Stimulated activated CD8-positive, alpha-beta memory T cell treated with anti-CD3 and anti-CD28 coated beads, Interleukin-4, amount 100 ng/mL, for 24 hours (primary cell): ENCODE measurements at regions not wholly inside any gene's neighbourhood (a gene's known extent, or its start where the extent isn't known, plus 50 kb on each side); places are given as distances from the start of the nearest gene placed in this dataset.
"Not testable (repeated sequence)": the region's sequence is repeated elsewhere in the genome, so short reads cannot be mapped to it uniquely, and the experiment has no call there.

Experiments
- DNase-seq: peaks from one replicate; pipeline ENCODE4 v3.0.0-alpha.2; 2020; ENCODE audit warnings: low read depth

- no peak for DNase-seq
These were observed 614.7 kb downstream of the CSNK1G3 start for GRCh38 chr5:124126504-124127217.

DNA sequence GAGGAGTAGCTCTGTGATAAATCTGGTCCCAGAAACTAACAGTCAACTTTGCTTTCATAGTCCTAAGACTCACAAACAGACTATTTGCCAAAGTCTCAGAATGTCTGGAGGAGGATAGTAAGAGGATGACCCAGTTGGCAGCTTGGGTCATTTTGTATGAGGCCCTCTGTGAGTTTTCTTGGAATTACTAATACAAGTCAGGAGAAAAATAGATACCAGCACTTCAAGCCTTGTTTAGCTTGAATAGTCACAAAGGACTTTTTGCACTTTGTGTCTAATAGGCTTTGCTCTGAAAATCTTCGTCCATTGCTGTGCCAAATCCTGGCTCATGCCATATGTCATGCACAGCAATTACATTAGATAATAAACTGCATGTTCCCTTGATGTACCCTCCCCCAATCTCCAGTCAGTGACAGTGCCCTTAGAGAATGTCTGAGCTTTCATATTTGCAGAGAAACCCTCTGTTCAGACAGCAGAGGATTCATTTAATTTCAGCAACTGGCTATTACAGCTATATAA lies 612.8 kb downstream of the CSNK1G3 start:
- no peak for DNase-seq

DNA sequence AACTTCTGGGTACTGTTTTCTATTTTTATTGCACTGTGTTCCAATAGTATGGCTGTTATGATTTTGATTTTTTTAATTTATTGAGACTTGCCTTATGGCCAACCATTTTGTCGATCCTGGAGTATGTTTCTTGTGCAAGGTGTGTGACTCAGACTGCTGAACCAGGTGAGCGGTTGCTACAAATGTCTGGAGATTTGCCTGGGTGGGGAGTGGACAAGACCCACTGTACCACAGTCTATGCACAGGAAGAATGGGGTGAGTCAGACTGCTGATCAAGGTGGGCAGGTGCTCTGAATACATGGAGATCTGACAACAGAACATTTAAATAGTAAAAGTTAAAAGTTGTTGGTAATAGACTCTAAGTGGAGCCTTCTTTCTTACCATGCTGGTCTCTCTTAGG lies 609.2 kb downstream of the CSNK1G3 start:
- DNase-seq: no peak

DNA sequence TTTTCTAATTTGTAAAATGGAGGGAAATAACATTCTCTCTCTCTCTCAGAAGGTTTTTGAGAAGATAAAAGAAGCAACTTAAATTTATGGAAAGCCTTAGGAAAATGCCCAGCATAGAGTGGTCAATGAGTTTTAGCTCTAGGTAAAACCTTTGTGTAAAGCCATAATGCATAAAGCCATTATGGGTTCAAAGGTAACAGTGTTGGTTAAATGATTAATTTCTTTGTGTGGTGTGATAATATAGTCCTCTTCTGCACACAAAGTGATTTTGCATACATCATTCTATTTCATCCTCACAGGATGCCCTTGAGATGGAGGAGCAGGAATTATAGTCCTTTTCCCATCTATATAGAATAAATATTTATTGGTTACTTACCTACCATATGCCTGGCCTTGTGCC lies 602.9 kb downstream of the CSNK1G3 start:
- no peak for DNase-seq

- no peak for DNase-seq
These were observed 599.9 kb downstream of the CSNK1G3 start for GRCh38 chr5:124111886-124112285.

DNA sequence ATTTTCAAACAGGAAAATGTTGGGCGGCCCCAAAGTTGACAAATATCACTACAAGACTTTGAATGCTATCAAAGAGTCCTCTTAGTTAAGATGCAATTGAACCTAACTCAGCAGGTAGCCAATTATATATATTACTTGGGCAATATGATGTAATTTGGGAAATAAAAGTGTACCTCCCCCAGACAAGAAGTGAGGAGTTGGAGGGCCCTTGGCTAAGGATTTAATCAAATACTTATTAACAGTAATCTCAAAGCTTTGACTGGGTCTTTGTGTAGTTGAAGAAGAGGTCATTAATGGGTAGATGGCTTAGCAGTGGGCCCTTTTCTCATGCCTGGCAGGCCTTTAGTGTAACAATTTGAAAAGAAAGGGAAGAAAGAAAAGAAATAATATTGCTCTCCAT lies 599.0 kb downstream of the CSNK1G3 start:
- no peak for DNase-seq

DNA sequence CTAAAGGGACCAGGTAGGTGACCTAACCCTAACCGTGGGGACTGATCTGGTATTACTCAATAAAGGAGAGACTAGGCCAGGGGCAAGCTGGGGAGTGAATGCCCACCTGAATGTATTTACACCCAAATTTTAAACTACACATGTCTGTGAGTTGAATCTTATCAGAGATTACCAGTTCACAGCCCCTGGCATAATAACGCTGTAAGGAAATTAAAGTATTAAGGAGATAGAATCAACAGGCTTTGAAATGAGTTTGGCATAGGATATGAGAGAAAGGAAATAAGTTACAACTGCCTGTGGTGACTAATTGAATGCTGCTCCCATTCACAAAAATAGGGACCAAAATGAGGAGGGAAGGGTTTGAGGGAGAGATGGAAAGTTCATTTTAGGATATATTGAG lies 593.3 kb downstream of the CSNK1G3 start:
- no peak for DNase-seq

GRCh38 chr5:124104821-124105220 lies 592.8 kb downstream of the CSNK1G3 start:
- DNase-seq: no peak

DNA sequence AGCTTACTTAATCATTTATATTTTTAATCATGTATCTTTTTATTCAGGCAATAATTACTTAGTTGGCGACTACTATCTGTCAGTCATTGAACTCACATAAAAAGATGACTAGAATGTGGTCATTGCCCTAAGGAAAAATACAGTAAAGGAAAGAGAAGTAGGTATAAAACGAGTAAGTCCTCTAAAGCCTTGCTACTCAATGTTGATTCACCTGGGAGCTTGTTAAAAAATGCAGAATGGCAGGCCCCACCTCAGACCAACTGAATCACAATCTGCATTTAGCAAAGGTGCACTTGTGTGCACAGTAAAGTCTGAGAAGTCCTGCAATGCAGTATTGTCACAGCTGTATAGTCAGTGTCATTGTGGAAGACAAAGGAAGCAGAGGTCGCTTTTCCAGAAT lies 592.4 kb downstream of the CSNK1G3 start:
- DNase-seq: no peak

GRCh38 chr5:124103671-124104070 lies 591.7 kb downstream of the CSNK1G3 start:
- DNase-seq: no peak

GRCh38 chr5:124103056-124103455 lies 591.1 kb downstream of the CSNK1G3 start:
- not testable (repeated sequence) for DNase-seq

- DNase-seq: no peak
These were observed 590.5 kb downstream of the CSNK1G3 start for GRCh38 chr5:124102486-124102885.

- DNase-seq: no peak
These were observed 581.7 kb downstream of the CSNK1G3 start for GRCh38 chr5:124093658-124094057.

DNA sequence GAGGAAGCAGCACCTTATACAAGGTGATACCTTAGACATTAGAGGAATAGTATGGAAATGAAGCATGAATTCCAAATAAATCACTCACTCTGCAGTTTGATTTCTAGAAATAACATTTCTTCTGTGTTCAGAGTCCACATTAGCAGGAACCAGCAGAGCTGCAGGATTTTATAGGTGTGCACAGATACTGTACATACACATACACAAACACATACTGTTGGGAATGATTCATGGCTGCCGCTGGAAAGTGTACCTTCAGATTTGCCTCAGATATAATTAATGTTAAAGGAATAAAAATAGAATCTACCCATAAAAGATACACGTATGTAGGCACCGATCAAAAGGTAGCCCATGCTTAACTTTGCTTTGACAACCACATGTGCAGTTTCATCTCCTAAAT lies 578.1 kb downstream of the CSNK1G3 start:
- no peak for DNase-seq

GRCh38 chr5:124089578-124089977 lies 577.6 kb downstream of the CSNK1G3 start:
- no peak for DNase-seq

GRCh38 chr5:124088289-124089032 lies 576.5 kb downstream of the CSNK1G3 start:
- DNase-seq: no peak

- no peak for DNase-seq
These were observed 575.8 kb downstream of the CSNK1G3 start for GRCh38 chr5:124087752-124088151.

DNA sequence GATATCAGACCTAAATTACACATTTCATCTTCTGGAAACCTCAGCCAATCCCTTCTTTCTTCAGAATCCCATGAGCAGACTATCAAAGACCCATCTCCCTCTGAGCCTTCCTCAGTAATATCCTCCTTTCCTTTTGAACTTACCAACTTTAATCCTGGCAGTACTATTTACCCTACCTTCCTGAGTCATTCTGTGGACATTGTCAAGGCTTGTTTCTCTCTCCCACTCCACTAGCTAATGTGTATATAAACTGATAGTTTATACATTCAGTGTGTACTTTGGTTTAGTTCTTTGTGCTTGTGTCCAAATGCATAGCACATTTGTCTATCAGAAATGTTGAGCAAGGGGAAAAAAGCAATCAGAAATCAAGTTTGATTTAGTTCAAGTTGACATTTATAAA lies 568.3 kb downstream of the CSNK1G3 start:
- DNase-seq: no peak

GRCh38 chr5:124079062-124079461 lies 567.1 kb downstream of the CSNK1G3 start:
- DNase-seq: no peak

- no peak for DNase-seq
These were observed 562.5 kb downstream of the CSNK1G3 start for GRCh38 chr5:124074500-124074899.

GRCh38 chr5:124072570-124072969 lies 560.6 kb downstream of the CSNK1G3 start:
- no peak for DNase-seq

DNA sequence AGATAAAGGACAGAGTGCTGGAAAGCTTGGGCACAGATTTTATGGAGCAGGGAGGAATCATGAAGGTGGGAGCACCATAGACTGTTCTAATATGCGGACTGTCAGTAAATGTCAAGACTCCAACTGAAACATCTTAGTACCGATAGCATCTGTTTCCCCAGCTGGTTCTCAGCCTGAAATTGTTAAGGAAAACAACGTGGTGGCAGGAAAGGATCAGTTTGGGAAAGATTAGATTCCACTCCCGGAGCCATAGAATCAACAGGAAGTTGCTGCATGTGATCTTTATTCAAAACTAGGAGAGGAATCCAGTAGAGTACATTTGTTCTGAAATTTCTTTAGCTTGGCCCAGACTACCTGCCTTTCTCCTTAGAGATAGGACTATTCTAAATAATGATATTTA lies 559.1 kb downstream of the CSNK1G3 start:
- no peak for DNase-seq

DNA sequence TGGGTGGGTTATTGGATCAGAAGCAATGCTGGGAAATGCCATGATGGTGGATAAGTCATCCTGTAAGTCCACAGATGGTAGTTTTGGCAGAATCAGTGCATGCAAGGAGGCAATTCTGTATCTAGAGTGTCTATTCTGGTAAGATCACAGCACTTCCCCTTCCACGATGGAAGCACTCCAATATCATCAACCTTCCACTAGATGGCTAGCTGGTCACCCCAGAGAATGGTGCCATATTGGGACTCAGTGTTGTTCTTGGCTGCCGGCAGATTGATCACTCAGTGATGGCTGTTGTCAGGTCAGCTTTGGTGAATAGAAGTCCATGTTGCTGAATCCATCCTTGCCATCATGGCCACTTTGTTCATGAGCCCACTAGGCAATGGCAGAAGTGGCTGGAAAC lies 553.5 kb downstream of the CSNK1G3 start:
- DNase-seq: no peak

GRCh38 chr5:124064956-124065355 lies 553.0 kb downstream of the CSNK1G3 start:
- DNase-seq: no peak
